OCI-LY7 (cell line): ENCODE measurements at regions not wholly inside any gene's neighbourhood (a gene's known extent, or its start where the extent isn't known, plus 50 kb on each side); places are given as distances from the start of the nearest gene placed in this dataset.
A peak's percentile ranks its signal among the peaks of the same experiment; 100 is the strongest.

Experiments used
- CTCF ChIP-seq: fragments of 200-600 bp; sonication (generic); conservative IDR thresholded peaks from 2 replicates; pipeline ENCODE4 v1.5.1; 2014; ENCODE audit warnings: mild to moderate bottlenecking, antibody characterized with exemption, low read length, moderate library complexity, mixed read lengths
- EZH2phosphoT487 ChIP-seq: fragments of 200-600 bp; sonication (generic); IDR thresholded peaks from 2 replicates; pipeline ENCODE4 v1.6.1; 2018; ENCODE audit warnings: low read depth, borderline replicate concordance, mild to moderate bottlenecking, mixed run types, antibody characterized with exemption, low read length, moderate library complexity, mixed read lengths

GRCh38 chr6:27608916-27609883 is 136.3 kb upstream of the ZNF184 start:
- TF ChIP-seq CTCF (peak; percentile 85), EZH2phosphoT487 (no peak)
